Muscle layer of duodenum (tissue), 2 donors: ENCODE measurements at regions not wholly inside any gene's neighbourhood (a gene's known extent, or its start where the extent isn't known, plus 50 kb on each side); places are given as distances from the start of the nearest gene placed in this dataset.
A peak's percentile ranks its signal among the peaks of the same experiment; 100 is the strongest.

Experiments used
- H3K27ac ChIP-seq: one replicate; pipeline ENCODE4 v1.7.0; 2013; ENCODE audit warnings: mild to moderate bottlenecking, low read length
- H3K27me3 ChIP-seq: one replicate; pipeline ENCODE4 v1.7.0; 2013; ENCODE audit warnings: low read depth, mild to moderate bottlenecking, control low read depth, low read length
- H3K36me3 ChIP-seq, 2 donors: one replicate each; pipeline ENCODE4 v1.7.0; 2013; ENCODE audit warnings: low read length in 2 of 2, control low read depth in 1 of 2, mild to moderate bottlenecking in 1 of 2; ENCODE audit not compliant: insufficient read depth in 2 of 2, control insufficient read depth in 1 of 2
- H3K4me1 ChIP-seq, 2 donors: one replicate each; pipeline ENCODE4 v1.7.0; 2013; ENCODE audit warnings: low read length in 2 of 2, mild to moderate bottlenecking in 2 of 2, control low read depth in 1 of 2, moderate library complexity in 1 of 2; ENCODE audit not compliant: insufficient read depth in 2 of 2, control insufficient read depth in 1 of 2
- H3K4me3 ChIP-seq, 2 donors: one replicate each; pipeline ENCODE4 v1.7.0; 2013; ENCODE audit warnings: low read length in 2 of 2, low read depth in 1 of 2, mild to moderate bottlenecking in 1 of 2
- H3K9me3 ChIP-seq, 2 donors: one replicate each; pipeline ENCODE4 v1.7.0; 2013; ENCODE audit warnings: low read length in 2 of 2, control low read depth in 1 of 2, mild to moderate bottlenecking in 1 of 2; ENCODE audit not compliant: control insufficient read depth in 1 of 2
- donor health status: healthy.

- Histone ChIP-seq H3K4me1 (no peaks in the 10 kb centered on the region), H3K36me3 (no peaks in the 10 kb centered on the region), H3K4me3 (no peak overlapping the region), H3K9me3 (no peaks in the 10 kb centered on the region), H3K27me3 (no peaks in the 10 kb centered on the region), H3K27ac (no peak overlapping the region)
Observed at GRCh38 chr7:27418541-27418940, 175.9 kb downstream of the EVX1 start.

- Histone ChIP-seq H3K4me3 (no peak overlapping the region), H3K27me3 (no peaks in the 10 kb centered on the region), H3K4me1 (no peaks in the 10 kb centered on the region)
Observed at GRCh38 chr7:27419581-27420177, 177.1 kb downstream of the EVX1 start.

GRCh38 chr7:27420702-27421101, 178.1 kb downstream of the EVX1 start:
- Histone ChIP-seq H3K27ac (no peak overlapping the region), H3K27me3 (peaks cover 5% of the 10 kb centered on the region), H3K36me3 (no peaks in the 10 kb centered on the region), H3K4me1 (no peaks in the 10 kb centered on the region), H3K9me3 (no peaks in the 10 kb centered on the region), H3K4me3 (no peak overlapping the region)

More at GRCh38 chr7:27419581-27420177, 177.1 kb downstream of the EVX1 start:
- Histone ChIP-seq H3K9me3 (no peaks in the 10 kb centered on the region), H3K27ac (no peak overlapping the region), H3K36me3 (no peaks in the 10 kb centered on the region)

GRCh38 chr7:27423290-27423689, 180.7 kb downstream of the EVX1 start:
- Histone ChIP-seq H3K4me3 (no peak overlapping the region), H3K27ac (no peak overlapping the region), H3K4me1 (no peaks in the 10 kb centered on the region), H3K27me3 (peaks cover 5% of the 10 kb centered on the region), H3K36me3 (no peaks in the 10 kb centered on the region), H3K9me3 (no peaks in the 10 kb centered on the region)

GRCh38 chr7:27423821-27424220, 181.2 kb downstream of the EVX1 start:
- Histone ChIP-seq H3K4me1 (no peaks in the 10 kb centered on the region), H3K27me3 (peaks cover 5% of the 10 kb centered on the region), H3K27ac (no peak overlapping the region), H3K4me3 (no peak overlapping the region), H3K36me3 (no peaks in the 10 kb centered on the region), H3K9me3 (no peaks in the 10 kb centered on the region)

GRCh38 chr7:27424231-27424630, 181.6 kb downstream of the EVX1 start:
- H3K9me3 ChIP-seq = no peaks in the 10 kb centered on the region
- H3K27me3 ChIP-seq = peaks cover 5% of the 10 kb centered on the region
- H3K36me3 ChIP-seq = no peaks in the 10 kb centered on the region
- peak overlapping the region; percentile 19 for H3K27ac ChIP-seq
- no peaks in the 10 kb centered on the region for H3K4me1 ChIP-seq
- H3K4me3 ChIP-seq = no peak overlapping the region

- Histone ChIP-seq H3K36me3 (no peaks in the 10 kb centered on the region), H3K27me3 (peaks cover 5% of the 10 kb centered on the region), H3K27ac (peak overlapping the region; percentile 19), H3K9me3 (no peaks in the 10 kb centered on the region), H3K4me1 (no peaks in the 10 kb centered on the region), H3K4me3 (peak overlapping the region in 1 of 2 donors; percentile 5)
Observed at GRCh38 chr7:27424749-27425148, 182.1 kb downstream of the EVX1 start.

- Histone ChIP-seq H3K4me3 (no peak overlapping the region), H3K27ac (no peak overlapping the region), H3K9me3 (no peaks in the 10 kb centered on the region), H3K27me3 (peaks cover 5% of the 10 kb centered on the region), H3K4me1 (no peaks in the 10 kb centered on the region), H3K36me3 (no peaks in the 10 kb centered on the region)
Observed at GRCh38 chr7:27427416-27427815, 184.8 kb downstream of the EVX1 start.

GRCh38 chr7:27430105-27430504, 187.5 kb downstream of the EVX1 start:
- H3K36me3 ChIP-seq = no peaks in the 10 kb centered on the region
- no peak overlapping the region for H3K27ac ChIP-seq
- H3K9me3 ChIP-seq = no peaks in the 10 kb centered on the region

GRCh38 chr7:27431465-27431864, 188.9 kb downstream of the EVX1 start:
- H3K36me3 ChIP-seq = no peaks in the 10 kb centered on the region
- no peaks in the 10 kb centered on the region for H3K9me3 ChIP-seq
- H3K4me3 ChIP-seq = no peak overlapping the region
- no peak overlapping the region for H3K27ac ChIP-seq
- H3K4me1 ChIP-seq = no peaks in the 10 kb centered on the region
- H3K27me3 ChIP-seq = no peaks in the 10 kb centered on the region

More at GRCh38 chr7:27430105-27430504, 187.5 kb downstream of the EVX1 start:
- H3K4me1 ChIP-seq = no peaks in the 10 kb centered on the region
- no peak overlapping the region for H3K4me3 ChIP-seq
- peaks cover 5% of the 10 kb centered on the region for H3K27me3 ChIP-seq

GRCh38 chr7:27433581-27433980, 191.0 kb downstream of the EVX1 start:
- Histone ChIP-seq H3K27me3 (no peaks in the 10 kb centered on the region), H3K9me3 (no peaks in the 10 kb centered on the region)

GRCh38 chr7:27434756-27435400, 192.3 kb downstream of the EVX1 start:
- Histone ChIP-seq H3K27me3 (no peaks in the 10 kb centered on the region), H3K4me1 (no peaks in the 10 kb centered on the region), H3K4me3 (no peak overlapping the region), H3K9me3 (no peaks in the 10 kb centered on the region), H3K36me3 (no peaks in the 10 kb centered on the region), H3K27ac (no peak overlapping the region)

More at GRCh38 chr7:27433581-27433980, 191.0 kb downstream of the EVX1 start:
- no peaks in the 10 kb centered on the region for H3K4me1 ChIP-seq
- no peaks in the 10 kb centered on the region for H3K36me3 ChIP-seq
- no peak overlapping the region for H3K27ac ChIP-seq
- no peak overlapping the region for H3K4me3 ChIP-seq
